Neural cell (in vitro differentiated cells): ENCODE measurements at regions not wholly inside any gene's neighbourhood (a gene's known extent, or its start where the extent isn't known, plus 50 kb on each side); places are given as distances from the start of the nearest gene placed in this dataset.

Experiments
- EP300 ChIP-seq: fragments of 450-650 bp; conservative IDR thresholded peaks from 2 replicates; pipeline ENCODE4 v1.6.1; 2014; ENCODE audit warnings: antibody characterized with exemption, mild to moderate bottlenecking, moderate library complexity; ENCODE audit not compliant: poor library complexity, severe bottlenecking
- EZH2 ChIP-seq: fragments of 200-600, 300-800 bp; shearing (Covaris generic), sonication (generic); IDR thresholded peaks from 2 replicates; pipeline ENCODE4 v1.6.1; 2014; ENCODE audit warnings: antibody characterized with exemption, low read length, borderline replicate concordance, mild to moderate bottlenecking; ENCODE audit not compliant: insufficient read depth, poor library complexity, severe bottlenecking
- MXI1 ChIP-seq: fragments of 450-650 bp; conservative IDR thresholded peaks from 2 replicates; pipeline ENCODE4 v1.6.1; 2014; ENCODE audit warnings: antibody characterized with exemption, mild to moderate bottlenecking; ENCODE audit not compliant: poor library complexity, severe bottlenecking
- POLR2AphosphoS5 ChIP-seq: IDR thresholded peaks from 2 replicates; pipeline ENCODE4 v1.6.1; 2012
- RAD21 ChIP-seq: fragments of 450-650 bp; conservative IDR thresholded peaks from 2 replicates; pipeline ENCODE4 v1.6.1; 2014; ENCODE audit warnings: antibody characterized with exemption, mild to moderate bottlenecking, moderate library complexity
- SMC3 ChIP-seq: fragments of 450-650 bp; conservative IDR thresholded peaks from 2 replicates; pipeline ENCODE4 v1.6.1; 2014; ENCODE audit warnings: antibody characterized with exemption, mild to moderate bottlenecking, moderate library complexity; ENCODE audit not compliant: poor library complexity
- TAF1 ChIP-seq: IDR thresholded peaks from 2 replicates; pipeline ENCODE4 v1.6.1; 2012; ENCODE audit warnings: low read depth
- TF ChIP-seq, protein P1 (sequence below): fragments of 450-650 bp; IDR thresholded peaks from 2 replicates; pipeline ENCODE4 v1.5.1; 2014; ENCODE audit warnings: antibody characterized with exemption, mild to moderate bottlenecking, moderate library complexity; ENCODE audit not compliant: poor library complexity, severe bottlenecking
- TF ChIP-seq, protein P2 (sequence below): IDR thresholded peaks from 2 replicates; pipeline ENCODE4 v1.6.1; 2012; ENCODE audit warnings: borderline replicate concordance

DNA sequence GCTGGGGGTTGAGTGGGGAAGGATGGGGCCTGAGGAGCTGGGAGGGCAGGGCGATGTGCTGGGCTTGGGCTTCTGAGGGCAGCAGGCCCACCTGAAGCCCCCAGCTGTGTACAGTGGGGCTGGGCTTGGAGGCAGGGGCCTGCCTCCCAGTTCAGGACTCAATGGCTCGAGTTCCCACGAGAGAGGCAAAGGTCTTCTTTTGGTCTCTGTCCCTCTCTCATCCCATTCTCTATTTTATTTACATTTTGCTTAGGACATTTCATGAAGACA is 180.6 kb downstream of the MACROH2A1 start:
- TF ChIP-seq TAF1, result no peak
- no peak for TF ChIP-seq RAD21
- no peak for TF ChIP-seq EP300
- TF ChIP-seq, protein P1, sequence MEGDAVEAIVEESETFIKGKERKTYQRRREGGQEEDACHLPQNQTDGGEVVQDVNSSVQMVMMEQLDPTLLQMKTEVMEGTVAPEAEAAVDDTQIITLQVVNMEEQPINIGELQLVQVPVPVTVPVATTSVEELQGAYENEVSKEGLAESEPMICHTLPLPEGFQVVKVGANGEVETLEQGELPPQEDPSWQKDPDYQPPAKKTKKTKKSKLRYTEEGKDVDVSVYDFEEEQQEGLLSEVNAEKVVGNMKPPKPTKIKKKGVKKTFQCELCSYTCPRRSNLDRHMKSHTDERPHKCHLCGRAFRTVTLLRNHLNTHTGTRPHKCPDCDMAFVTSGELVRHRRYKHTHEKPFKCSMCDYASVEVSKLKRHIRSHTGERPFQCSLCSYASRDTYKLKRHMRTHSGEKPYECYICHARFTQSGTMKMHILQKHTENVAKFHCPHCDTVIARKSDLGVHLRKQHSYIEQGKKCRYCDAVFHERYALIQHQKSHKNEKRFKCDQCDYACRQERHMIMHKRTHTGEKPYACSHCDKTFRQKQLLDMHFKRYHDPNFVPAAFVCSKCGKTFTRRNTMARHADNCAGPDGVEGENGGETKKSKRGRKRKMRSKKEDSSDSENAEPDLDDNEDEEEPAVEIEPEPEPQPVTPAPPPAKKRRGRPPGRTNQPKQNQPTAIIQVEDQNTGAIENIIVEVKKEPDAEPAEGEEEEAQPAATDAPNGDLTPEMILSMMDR, result no peak
- no peak for TF ChIP-seq EZH2
- no peak for TF ChIP-seq SMC3
- no peak for TF ChIP-seq MXI1
- TF ChIP-seq POLR2AphosphoS5, result no peak
- TF ChIP-seq, protein P2, sequence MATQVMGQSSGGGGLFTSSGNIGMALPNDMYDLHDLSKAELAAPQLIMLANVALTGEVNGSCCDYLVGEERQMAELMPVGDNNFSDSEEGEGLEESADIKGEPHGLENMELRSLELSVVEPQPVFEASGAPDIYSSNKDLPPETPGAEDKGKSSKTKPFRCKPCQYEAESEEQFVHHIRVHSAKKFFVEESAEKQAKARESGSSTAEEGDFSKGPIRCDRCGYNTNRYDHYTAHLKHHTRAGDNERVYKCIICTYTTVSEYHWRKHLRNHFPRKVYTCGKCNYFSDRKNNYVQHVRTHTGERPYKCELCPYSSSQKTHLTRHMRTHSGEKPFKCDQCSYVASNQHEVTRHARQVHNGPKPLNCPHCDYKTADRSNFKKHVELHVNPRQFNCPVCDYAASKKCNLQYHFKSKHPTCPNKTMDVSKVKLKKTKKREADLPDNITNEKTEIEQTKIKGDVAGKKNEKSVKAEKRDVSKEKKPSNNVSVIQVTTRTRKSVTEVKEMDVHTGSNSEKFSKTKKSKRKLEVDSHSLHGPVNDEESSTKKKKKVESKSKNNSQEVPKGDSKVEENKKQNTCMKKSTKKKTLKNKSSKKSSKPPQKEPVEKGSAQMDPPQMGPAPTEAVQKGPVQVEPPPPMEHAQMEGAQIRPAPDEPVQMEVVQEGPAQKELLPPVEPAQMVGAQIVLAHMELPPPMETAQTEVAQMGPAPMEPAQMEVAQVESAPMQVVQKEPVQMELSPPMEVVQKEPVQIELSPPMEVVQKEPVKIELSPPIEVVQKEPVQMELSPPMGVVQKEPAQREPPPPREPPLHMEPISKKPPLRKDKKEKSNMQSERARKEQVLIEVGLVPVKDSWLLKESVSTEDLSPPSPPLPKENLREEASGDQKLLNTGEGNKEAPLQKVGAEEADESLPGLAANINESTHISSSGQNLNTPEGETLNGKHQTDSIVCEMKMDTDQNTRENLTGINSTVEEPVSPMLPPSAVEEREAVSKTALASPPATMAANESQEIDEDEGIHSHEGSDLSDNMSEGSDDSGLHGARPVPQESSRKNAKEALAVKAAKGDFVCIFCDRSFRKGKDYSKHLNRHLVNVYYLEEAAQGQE, result no peak
